GM19372 (cell line): ENCODE measurements at regions not wholly inside any gene's neighbourhood (a gene's known extent, or its start where the extent isn't known, plus 50 kb on each side); places are given as distances from the start of the nearest gene placed in this dataset.
A peak's percentile ranks its signal among the peaks of the same experiment; 100 is the strongest.

Experiments
- ATAC-seq: cut with Tn5 transposase; IDR thresholded peaks from one replicate; pipeline ENCODE4 v1.9.1; 2021; ENCODE audit warnings: mild to moderate bottlenecking, low read depth, moderate library complexity; ENCODE audit not compliant: unreplicated experiment

DNA sequence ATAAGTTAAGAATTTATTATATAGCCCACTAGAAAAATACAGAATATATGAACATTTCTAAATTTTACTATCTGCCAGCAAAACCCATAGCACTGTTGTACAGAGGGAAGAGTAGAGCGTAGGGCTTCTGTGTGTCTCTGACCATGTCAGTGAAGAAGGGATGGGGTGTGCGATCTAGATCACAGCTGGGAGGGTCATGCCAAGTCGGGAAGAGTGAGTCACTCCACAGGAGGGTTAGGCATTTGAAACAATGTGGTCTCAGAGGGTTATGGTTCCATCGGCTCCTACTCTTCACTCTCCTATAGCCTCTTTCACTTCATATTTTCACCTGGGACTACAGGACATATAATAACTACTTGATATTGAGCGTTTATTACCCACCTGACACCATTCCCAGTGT lies 185.1 kb upstream of the DDHD1 start:
- no peak for ATAC-seq

DNA sequence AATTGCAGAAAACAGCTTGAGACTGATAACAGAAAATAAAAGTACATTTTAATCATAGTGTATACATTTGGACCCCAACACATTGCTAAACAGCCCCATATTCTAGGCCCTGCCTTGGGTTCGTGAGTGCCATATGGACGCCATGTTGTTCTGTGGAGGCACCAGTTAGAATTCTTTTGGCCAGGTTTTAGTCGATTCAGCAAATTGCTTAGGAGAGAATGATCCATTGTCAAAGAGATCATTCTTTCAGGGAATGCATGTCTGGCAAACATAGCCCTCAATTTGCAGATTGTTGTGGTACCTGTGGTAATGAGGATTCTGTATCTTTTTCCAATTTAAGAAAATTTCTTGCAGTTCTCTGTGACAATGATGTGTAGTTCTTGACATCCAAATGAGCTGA lies 183.6 kb upstream of the DDHD1 start:
- no peak for ATAC-seq

DNA sequence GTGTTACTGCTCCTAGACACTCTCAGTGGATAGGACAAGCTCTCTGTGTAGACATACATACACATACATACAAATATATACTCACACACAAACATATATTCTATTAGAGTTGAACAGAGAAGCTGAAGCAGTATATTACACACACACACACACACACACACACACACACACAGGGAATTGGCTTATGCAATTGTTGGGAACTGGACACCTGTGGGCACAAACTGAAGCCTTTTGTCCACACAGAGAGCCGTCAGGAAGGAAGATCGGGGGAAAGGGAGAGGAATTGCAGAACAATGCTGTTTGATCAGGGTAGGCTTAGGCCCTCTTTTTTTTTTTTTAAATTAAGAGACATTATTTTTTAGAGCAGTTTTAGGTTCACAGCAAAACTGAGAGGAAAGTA lies 180.7 kb upstream of the DDHD1 start:
- no peak for ATAC-seq

DNA sequence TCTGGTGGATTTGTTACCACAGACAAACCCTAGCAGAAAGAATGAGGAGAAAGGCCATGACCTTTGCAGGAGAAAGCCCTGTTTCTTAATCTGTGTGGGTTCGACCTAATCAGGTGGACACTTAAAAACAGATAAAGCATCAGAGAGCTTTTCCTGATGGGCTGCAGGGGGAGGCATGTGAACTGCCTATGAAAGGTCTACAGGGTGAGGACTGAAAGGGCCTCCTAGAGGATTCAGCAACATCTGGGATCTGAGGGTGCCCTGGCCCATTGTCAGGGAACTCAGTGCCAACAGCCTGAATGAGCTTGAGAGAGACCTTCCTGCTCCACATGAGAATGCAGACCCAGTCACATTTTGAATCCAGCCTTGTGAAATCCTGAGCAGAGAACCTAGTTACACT lies 178.8 kb upstream of the DDHD1 start:
- ATAC-seq = no peak

DNA sequence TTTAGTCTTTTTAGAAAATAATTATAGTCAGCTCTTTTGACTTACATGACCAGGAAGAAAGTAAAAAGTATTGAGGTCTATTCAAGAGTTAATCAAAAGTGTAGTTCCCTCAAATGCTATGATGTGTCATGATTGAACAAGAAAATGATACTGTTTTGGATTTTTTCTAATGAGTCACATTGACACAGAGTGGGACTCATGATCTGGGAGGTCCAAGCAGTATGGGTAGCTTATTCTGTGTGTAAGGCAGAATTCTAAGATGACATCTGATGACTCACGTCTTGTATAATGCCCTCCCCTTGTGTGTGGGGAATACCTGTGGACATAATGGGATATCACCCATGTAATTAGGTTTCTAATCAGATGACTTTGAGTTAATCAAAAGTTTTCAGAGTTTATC lies 178.1 kb upstream of the DDHD1 start:
- no peak for ATAC-seq

DNA sequence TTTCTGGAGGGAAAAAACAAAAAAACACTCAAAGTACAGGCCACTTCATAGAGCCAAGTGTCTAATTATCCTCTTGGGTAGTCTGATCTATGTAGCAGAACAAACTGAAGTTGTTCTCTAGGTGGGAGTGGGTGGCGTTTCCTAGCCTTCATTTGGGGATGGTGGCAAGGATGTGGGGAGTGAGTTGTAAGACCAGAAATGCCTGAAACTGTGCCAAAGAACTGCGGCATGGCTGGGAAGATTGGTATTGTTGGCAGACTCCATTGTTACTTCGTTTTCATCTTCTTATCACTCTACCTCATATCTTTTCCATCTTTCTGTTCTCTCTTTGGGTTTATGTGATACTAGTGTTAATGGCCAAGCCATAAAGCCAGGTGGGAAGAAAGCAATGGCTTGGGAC lies 177.3 kb upstream of the DDHD1 start:
- ATAC-seq = no peak

DNA sequence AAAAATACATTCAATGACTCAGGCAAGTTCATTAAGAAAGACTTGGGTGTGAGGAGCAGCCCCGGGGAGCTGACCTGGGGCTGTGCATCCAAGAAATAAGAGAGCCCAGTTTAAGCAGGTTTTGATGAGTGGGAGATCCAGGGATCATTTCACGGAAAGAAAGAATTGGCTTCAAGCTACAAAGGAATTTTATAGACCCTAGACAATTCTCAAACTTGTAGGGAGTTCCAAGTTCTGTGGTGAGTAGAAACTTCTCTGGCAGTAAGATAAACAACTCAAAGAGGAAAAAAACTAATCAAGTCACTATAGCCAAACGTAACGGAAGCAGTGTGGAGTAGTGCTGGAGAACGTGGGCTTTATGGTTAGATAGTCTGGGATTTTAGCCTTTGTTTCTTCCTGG lies 175.7 kb upstream of the DDHD1 start:
- no peak for ATAC-seq

DNA sequence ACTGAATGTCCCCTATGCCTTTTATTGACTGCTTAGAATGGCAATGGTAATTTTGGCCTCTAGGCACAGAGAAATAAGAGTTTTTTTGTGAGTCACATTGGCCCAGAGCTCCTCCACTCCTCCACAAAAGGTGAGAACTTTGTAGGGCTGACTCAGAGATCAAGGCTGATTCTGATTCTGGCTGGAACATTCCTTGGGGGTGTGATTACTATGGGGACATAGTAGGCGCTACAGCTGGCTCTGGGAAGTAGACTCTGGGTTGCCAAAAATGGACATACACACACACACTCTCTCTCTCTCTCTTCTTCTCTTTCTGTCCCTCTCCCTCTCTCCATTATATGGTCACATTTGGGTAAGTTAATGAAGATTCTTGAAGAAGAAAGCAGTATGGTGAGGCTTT lies 174.6 kb upstream of the DDHD1 start:
- ATAC-seq = no peak

DNA sequence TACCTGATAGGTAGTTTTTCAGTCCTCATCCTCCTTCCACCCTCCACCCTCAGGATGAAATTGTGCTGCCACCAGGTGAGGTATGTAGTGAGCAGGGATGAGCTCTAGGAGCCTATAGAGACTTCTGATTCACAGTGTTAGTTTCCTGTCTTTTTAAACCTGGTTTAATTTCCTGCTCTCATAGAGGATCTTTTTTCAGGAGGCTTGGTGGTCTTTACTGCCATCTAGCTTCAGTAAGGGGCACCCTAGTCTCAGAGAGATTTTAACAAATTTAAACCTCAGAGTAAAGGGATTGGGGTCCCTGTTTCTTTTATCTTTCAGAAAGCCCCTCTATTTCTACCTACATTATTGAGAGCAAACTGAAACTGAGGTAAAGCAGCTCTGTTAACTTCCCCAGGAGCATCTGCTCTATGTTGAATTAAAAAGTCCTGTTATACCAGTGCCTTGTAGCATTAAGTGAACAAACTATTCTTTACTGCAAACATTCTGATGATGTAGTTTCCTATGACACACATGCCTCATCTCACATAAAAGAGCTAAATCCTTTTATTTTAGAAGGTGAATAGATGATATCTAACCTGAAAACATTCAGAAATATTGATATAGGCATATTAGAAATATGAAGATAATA lies 172.2 kb upstream of the DDHD1 start:
- no peak for ATAC-seq

DNA sequence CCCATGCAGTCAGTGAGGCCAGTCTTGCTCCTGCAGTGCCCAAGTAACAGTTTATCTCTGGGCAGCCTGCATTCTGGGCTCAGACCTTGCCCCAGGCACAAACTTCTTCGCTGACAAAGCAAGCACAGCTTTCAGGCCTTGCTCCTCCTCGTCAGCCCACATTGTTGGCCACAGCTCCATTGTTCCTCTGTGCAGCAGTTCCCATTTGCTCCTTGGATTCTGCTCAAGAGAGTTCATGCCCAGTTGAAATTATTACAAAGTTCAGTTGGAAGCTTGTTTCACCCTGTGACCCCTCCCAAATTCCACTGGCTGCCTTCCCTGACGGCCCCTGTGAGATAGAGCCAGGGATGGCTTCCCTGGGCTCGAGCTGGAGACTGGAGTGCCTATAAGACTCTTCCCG lies 163.4 kb upstream of the DDHD1 start:
- ATAC-seq = no peak

DNA sequence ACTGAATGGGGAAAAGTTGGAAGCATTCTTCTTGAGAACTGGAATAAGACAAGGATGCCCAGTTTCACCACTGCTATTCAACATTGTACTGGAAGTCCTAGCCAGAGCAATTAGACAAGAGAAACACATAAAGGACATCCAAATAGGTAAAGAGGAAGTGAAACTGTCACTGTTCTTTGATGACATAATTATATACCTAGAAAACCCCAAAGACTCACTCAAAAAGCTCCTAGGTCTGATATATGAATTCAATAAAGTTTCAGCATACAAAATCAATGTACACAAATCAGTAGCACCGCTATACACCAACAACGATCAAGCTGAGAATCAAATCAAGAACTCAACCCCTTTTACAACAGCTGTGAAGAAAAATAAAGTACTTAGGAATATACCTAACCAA lies 157.3 kb upstream of the DDHD1 start:
- peak; percentile 88 for ATAC-seq

DNA sequence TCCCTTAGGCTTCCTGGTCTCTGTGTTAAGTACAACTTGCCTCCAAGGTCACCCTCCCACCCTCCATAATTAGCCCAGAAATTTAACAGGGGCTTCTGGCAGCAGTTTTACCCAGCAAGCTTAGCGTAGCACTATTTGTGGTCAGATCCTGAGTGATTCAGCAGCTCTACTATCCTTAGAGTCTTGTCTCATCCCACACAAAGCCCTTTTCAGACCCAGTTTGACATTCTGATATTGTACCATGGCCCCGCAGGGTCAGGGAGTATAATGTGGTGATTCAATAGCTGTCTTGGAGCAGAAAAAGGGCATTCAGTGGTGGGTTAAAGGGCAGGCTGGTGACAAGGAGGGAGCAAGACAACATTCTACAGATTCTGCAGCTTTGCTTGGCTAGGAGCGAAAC lies 153.8 kb upstream of the DDHD1 start:
- ATAC-seq = no peak

DNA sequence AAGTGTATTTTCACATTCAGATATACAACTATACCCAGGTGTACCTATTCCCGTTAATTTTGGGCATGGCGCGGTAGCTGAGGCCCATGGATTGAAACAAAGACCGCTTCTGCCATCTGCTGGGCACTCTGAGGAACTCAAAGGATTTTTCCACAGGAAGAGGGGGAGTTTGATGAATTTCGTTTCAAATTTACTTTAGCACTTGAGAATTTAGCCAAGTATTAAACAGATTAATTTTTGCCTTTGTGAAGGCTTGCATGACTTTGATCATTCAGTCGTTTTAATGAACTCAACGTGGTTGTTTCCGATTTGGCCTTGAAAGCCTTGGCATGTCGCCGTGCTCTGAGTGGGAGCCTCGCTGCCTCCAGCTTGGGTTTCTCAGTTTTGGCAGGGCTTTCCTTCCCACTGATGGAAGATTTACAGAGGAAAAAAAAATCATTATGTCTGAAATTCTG lies 153.2 kb upstream of the DDHD1 start:
- no peak for ATAC-seq

DNA sequence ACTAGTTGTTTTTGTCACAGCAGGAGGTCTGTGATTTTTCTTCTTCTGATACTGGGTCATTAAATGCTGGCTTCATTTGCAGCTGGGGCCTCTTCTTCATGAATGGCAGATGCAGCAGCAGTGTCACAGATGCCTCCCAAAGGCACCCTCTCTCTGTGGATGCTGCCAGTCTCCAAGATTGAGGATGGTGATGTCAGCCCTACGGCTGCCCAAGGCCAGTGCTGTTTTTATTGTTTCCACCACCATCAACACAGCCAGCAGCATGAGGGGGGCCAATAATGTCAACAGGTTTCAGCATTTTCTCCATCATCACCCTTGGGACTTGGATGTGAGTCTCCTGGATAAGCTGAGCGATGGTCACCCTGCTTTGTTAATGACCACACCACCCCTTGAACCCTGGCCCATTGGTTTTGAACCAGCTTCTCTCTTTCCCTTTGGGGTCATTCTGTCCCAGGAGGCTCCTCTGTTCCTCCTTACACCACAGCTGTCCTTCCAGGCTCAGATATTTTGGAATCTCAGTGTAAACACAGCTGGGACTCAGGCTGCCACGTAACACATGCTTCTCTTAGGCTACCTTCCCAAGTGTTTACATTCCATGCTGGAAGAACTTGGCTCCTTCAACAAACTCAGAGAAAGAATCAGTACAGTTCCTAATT lies 151.7 kb upstream of the DDHD1 start:
- ATAC-seq = no peak

DNA sequence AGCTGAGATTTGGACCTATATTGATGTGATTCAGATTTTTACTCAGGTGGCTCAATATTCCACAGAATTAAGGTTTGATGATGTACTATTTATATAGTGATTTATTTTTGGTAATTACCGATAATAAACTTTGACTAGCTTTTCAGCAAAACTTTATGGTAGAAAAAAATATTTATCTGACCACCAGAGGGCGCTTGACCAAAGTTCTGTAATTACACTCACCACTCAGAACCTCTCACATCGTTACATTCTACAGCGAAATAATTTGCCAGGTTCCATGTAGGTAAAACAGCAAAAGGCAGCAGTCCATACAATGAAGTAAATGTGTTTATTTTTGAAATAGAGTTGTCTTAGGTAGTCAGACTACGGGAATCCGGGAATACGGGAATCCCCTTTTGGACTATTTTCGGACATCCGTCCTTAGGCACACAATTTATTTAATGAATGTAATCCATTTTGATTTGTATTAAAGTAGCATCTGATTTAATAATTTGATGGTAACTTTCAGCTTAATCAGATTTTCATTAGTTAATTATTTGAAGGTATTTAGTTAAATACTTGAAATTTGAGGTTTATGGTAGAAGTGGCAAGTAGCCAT lies 143.0 kb upstream of the DDHD1 start:
- ATAC-seq = no peak

DNA sequence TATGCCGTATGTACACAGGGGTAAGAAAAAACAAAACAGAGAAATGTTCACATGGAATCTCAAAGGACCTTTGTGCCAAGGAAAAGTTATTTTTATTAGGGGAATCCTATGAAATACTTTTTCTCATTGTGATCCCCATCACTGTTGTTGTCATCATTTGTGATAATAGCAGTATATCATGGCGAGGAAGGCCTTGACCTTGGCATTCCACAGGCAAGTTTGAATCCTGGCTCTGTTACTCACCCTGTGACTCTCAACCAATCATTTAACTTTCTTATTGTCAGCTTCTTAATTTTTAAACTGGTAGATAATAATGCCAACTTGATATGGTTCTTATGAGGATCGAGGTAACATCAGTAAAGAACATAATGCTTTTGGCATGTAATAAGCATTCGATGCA lies 142.2 kb upstream of the DDHD1 start:
- no peak for ATAC-seq

DNA sequence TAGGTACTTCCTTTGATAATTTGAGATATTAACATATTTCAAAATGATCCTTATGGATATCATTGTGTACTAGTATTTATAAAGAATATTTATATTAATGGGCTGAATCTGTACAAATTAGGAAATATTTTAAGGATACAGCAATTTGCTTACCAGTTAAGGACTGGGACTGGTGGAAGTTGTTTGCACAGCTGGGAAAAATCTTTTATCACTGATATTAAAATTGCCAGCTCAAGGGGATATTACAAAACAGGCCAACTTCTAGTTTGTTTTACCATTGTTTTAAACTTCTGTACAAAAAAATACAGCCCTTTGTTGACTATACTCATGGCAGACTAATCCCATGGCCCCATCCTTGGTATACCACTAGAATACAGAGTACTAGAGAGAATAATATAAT lies 133.2 kb upstream of the DDHD1 start:
- no peak for ATAC-seq

DNA sequence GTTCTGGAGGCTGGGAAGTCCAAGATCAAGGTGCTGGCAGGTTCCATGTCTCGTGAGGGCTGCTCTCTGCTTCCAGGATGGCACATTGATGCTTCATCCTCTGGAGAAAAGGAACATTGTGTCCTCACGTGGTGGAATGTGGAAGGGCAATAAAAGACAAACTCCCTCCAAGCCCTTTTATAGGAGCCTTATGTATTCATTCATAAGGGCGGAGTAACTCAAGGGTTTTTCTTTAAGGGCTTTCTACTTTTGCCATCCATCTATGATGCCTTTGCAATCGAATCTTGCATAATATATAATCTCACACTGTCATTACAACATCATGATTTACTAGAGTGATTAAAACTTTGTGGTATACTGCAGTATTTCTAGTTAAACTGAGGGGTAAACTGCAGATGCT lies 132.7 kb upstream of the DDHD1 start:
- no peak for ATAC-seq

DNA sequence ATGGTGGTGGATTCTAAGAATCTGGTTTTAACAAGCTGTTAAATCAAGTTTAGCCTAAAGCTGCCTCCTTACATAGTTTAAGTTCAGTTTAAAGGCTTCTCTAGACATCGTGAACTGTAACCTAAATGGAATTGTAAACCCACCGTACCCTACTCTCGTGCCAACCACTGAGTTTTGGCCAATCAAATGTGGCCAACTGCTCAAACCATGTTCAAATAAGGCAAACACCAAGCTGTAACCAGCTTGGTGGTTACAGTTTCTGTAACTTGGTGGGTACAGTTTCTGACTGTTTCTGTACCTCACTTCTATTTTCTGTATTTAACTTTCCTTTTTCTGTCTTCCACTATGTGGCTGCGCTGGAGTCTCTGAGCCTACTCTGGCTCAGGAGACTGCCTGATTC lies 131.9 kb upstream of the DDHD1 start:
- no peak for ATAC-seq

DNA sequence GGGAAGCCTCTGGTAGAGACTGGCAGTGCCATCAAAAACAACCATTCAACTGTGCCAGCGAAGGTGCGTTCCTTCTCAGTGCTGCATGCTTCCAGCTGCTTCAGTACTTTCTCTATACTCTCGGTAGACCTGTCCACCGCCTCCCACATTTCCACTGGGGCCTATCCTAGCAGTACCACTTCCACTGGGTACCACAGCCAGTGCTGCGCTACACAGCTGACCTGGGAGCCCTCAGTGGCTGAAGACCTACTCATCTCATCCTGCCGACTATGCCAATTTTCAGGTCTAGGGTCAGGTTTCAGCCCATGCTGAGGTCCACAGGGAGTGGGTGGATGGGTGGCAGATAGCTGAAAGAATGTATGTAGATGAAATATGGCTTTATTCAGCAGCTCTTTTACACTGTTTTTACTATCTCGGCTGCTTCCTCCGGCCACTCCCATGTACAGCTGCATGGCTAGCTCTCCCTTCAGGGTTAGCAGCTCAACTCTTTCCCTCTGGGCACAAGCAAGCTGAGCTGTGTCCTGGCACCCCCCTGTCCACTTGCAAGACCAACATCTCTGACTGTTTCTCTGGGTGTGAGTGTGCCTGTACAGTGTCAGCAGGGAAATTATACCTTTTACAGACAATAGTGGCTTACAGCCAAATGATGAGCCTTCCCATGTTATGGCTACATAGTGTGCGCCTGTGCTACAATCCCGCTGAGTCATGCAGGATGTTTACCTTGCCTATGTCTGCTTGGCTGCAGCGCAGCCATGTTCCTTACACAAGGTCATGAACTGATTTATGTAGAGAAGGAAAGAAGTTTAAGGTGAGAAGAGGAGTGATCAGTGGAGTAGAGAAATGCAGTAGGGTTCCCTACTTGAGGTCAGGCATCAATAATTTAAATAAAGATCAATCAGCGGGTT lies 125.7 kb upstream of the DDHD1 start:
- no peak for ATAC-seq

DNA sequence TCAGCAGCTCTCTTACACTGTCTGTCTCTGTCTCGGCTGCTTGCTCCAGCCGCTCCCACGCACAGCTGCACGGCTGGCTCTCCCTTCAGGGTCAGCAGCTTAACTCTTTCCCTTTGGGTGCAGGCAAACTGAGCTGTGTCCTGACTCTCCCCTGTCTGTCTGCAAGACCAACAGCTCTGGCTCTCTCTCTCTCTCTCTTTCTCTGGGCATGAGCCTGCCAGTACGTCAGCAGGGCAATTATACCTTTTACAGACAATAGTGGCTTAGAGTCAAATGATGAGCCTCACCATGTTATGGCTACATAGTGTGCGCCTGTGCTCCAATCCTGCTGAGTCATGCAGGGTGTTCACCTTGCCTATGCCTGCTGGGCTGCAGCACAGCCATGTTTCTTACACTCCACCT lies 120.5 kb upstream of the DDHD1 start:
- no peak for ATAC-seq
